ENCODE measurements at regions not wholly inside any gene's neighbourhood (a gene's known extent, or its start where the extent isn't known, plus 50 kb on each side); places are given as distances from the start of the nearest gene placed in this dataset.

DNA sequence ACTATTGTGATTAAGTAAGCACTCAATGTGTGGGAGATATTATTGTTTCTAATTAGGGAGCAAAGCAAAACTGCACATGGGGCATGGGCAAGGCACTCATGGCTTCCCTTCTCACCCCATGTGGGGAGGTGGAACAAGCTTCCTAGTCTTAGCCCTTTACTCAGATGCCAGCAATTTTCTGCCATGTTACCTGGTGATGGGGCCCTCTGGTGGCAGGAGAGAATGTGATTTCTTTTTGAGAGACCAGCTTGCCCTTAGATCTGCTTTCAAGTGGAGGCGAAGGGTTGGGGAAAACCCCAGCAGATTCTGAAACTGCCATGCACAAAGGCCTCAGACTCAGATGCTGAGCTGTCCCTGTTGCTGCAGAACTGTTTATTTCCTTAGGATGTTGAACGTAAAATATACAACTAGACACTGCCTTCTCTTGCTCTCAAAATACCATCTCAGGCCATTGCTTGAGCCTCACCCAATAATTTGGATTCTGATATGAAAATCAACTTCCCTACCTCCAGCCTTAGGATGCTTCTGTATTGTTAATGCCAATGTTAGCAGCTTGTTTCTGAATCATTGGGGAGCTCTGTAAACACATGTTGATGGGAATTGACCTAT lies 130.2 kb upstream of the TPRG1 start:
- TF ChIP-seq, protein P1, sequence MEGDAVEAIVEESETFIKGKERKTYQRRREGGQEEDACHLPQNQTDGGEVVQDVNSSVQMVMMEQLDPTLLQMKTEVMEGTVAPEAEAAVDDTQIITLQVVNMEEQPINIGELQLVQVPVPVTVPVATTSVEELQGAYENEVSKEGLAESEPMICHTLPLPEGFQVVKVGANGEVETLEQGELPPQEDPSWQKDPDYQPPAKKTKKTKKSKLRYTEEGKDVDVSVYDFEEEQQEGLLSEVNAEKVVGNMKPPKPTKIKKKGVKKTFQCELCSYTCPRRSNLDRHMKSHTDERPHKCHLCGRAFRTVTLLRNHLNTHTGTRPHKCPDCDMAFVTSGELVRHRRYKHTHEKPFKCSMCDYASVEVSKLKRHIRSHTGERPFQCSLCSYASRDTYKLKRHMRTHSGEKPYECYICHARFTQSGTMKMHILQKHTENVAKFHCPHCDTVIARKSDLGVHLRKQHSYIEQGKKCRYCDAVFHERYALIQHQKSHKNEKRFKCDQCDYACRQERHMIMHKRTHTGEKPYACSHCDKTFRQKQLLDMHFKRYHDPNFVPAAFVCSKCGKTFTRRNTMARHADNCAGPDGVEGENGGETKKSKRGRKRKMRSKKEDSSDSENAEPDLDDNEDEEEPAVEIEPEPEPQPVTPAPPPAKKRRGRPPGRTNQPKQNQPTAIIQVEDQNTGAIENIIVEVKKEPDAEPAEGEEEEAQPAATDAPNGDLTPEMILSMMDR (IDR thresholded peaks at IDR 0.05) = peak; percentile 67

DNA sequence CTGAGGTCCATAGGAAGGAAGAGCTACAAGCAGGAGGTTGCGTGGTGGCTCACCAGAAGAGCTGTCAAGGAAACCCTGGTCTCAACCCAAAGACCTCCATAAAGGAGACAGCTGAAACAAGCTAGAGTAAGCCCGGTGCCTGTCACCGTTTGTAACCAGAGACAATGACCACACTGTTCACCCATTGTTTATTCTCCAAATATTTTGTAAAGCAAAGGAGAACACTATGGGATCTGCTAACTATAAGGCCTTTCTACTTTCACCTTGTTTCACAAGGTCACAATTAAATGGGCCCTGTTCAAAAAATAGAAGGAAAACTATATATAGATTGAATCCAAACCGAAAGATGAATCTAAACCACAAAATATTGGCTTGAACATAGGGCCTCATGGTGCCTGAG lies 128.9 kb upstream of the TPRG1 start:
- TF ChIP-seq, protein P1 (IDR thresholded peaks at IDR 0.05) = no peak

DNA sequence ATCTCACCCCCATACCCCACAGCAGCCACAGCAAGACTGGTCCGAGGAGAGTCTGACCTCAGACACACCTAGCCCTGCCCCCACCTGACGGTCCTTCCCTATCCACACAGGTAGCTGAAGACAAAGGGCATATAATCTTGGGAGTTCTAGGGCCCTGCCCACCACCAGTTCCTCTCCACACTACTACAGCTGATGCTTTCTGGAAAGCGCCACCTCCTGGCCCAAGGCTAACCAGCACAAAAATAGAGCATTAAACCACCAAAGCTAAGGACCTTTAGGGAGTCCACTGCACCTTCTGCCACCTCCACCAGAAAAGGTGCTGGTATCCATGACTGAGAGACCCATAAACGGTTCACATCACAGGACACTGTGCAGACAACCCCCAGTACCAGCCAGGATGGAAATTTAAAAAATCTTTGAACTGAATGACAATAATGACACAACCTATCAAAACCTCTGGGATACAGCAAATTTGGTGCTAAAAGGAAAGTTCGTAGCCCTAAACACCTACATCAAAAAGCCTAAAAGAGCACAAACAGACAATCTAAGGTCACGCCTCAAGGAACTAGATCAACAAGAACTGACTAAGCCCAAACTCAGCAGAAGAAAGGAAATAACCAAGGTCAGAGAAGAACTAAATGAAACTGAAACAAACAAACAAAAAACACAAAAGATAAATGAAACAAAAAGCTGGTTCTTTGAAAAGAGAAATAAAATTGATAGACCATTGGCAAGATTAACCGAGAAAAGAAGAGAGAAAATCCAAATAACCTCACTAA lies 122.1 kb upstream of the TPRG1 start:
- TF ChIP-seq, protein P1 (IDR thresholded peaks at IDR 0.05) = no peak

DNA sequence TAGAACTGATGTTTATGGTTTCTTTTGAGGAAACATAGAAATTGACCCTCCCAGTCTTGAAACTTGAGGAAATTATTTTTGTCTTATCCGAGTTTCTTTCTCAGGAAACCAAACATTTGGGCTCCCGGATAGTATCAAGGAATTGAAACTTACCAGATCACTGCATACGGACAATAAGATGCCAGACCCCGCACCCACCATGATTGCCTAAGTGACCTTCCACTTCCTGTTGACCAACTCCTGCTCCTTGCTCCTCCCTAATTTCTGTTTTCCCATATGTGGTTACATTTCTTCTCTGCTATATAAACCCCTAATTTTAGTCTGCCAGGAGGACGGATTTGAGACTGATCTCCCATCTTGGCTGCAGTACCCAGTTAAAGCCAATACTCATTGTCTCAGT lies 118.4 kb upstream of the TPRG1 start:
- TF ChIP-seq, protein P1 (IDR thresholded peaks at IDR 0.05) = no peak

DNA sequence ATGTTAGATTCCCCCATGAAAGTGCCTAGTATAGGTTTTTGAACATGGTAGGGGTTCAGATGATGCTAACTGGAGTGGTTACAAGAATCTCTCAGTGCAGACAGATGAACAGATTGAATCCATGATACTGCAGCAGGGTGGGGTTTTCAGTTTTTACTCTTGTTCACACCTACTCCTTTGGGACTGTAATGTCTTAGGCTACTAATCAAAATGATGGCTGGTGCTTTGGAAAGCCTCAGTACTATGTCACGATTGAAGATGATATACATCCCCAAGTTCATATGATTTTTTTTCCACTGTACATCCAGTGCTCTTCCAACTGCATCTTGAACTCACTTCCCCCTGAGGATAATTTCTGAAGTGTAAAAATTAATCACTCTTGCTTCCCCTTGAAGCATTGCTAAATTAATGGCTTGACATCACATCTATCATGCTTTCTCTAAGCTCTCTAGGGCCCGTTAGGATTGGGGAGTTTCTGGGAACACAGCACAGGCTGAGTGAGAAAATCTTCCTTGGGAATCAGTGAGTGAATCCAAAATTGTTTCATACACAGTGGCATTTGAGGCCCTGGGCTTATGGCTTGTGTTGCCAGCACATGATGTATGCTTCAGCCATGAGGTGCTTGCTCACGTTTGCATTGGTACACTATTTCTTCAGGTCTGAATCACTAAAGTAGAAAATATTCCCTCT lies 115.0 kb upstream of the TPRG1 start:
- TF ChIP-seq, protein P1 (IDR thresholded peaks at IDR 0.05) = no peak

DNA sequence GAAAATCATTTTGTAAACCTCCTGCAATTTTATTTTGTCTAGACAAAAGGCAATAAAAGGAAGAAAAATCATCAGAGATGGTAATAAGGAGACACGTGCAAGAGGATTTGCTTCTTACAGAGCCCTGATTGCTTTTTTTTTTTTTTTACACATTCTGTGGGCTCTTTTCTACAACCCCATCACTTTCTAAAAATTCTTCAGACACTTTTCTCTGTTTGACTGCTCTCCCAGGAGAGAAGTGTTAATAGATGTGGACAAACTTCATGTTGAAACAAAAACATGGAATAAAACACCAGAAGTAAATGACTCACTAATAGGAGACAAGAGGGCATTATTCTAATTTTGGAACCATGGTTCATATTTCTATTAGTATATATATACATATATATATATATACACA lies 114.4 kb upstream of the TPRG1 start:
- TF ChIP-seq, protein P1 (IDR thresholded peaks at IDR 0.05) = no peak

DNA sequence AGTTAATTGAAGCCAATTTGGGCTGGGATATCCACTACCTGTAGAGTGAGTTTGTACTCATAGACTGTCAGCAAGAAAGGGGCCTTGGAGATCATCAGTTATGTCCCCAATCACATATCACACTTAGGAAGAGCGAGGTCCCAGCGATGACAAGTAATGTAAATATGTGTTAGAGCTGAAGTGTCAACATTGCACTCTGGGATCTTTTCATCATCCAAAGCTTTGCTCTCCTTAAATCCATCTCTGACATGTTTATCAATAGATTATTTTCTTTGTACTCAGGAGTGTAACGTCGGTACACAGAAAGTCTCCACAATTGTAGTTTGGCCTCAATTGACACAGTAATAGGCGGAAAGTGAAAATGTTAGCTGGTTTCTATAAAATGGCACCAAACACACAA lies 113.7 kb upstream of the TPRG1 start:
- TF ChIP-seq, protein P1 (IDR thresholded peaks at IDR 0.05) = no peak
